Coronary artery (tissue), 2 donors: ENCODE measurements at regions not wholly inside any gene's neighbourhood (a gene's known extent, or its start where the extent isn't known, plus 50 kb on each side); places are given as distances from the start of the nearest gene placed in this dataset.
A peak's percentile ranks its signal among the peaks of the same experiment; 100 is the strongest.

Experiments used
- DNase-seq: peaks from one replicate; pipeline ENCODE4 v3.0.0-alpha.2; 2017; ENCODE audit warnings: low spot score
- H3K27ac ChIP-seq, 2 donors: fragments of 200-600 bp; sonication (generic); one replicate each; pipeline ENCODE4 v1.5.1; 2016 to 2019
- H3K4me3 ChIP-seq: fragments of 200-600 bp; sonication (generic); 2 replicates; pipeline ENCODE4 v1.5.1; 2016; ENCODE audit warnings: mild to moderate bottlenecking, moderate library complexity
- TF ChIP-seq, protein P1 (sequence below): fragments of 200-600 bp; sonication (generic); IDR thresholded peaks from one replicate; pipeline ENCODE4 v1.5.1; 2019; ENCODE audit warnings: antibody characterized with exemption

DNA sequence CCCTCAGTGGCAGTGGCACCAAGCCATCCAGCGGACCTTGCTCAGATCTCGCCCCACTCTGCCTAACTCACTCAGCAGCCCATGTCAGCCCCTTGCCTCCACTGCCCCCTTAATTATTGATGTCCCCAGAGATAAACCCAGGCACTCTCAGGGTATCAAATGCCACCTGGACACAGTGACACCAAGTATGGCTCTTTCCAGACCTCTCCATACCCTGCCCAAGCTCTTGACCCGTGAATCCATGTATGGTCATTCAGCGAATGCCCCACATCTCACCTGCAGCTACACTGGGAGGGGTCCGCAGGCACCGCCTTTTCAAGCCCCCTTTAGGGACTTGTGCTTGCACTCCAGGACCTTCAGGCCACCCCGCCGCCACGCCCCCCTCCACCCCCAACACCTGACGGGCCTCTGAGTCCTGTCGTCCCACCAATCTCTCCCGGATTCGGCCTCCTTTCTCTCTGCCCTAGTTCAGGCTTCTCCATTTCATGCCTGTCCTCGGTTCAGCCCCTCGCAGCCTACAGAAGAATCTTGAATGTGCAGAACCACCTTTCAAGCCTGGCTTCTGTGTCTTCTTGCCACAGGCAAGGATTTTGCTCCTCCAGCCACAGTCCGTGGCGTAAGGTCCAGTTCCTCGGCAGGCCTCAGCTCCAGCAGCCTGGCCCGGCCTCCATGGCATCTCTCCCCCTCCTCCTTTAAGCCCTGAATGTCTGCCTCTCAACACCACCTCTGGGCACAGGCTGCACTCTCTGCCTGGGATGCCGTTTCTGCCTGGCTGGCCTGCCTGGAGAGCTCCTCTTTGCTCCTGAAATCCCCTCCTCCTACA lies 54.1 kb upstream of the ODC1 start:
- no peak overlapping the region for H3K27ac ChIP-seq
- no peak overlapping the region for H3K4me3 ChIP-seq
- TF ChIP-seq, protein P1, sequence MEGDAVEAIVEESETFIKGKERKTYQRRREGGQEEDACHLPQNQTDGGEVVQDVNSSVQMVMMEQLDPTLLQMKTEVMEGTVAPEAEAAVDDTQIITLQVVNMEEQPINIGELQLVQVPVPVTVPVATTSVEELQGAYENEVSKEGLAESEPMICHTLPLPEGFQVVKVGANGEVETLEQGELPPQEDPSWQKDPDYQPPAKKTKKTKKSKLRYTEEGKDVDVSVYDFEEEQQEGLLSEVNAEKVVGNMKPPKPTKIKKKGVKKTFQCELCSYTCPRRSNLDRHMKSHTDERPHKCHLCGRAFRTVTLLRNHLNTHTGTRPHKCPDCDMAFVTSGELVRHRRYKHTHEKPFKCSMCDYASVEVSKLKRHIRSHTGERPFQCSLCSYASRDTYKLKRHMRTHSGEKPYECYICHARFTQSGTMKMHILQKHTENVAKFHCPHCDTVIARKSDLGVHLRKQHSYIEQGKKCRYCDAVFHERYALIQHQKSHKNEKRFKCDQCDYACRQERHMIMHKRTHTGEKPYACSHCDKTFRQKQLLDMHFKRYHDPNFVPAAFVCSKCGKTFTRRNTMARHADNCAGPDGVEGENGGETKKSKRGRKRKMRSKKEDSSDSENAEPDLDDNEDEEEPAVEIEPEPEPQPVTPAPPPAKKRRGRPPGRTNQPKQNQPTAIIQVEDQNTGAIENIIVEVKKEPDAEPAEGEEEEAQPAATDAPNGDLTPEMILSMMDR = no peak
- peak; percentile 61 for DNase-seq

DNA sequence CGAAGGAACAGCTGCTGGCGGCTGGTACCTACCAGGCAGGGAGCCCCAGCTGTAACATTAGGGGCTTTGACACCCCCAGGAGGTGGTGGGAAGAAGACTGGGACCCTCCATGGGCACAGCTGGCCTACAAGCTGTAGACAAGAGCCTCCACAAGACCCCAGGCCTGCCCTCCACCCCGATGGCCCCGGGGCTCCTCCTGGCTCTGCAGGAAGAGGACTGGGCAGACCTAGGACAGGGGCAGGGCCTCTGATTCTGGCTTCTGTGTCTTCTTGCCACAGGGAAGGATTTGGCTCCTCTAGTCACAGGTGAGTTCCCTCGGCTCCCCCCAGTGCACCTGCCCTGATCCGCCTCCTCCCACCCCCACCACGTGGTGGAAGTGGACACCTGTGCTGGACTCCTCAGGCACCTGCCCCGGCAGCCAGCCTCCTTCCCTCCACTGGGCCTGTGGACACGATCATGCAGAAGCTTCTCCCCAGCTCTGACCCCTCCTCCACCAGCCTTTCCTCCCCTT lies 53.4 kb upstream of the ODC1 start:
- peak; percentile 43 for DNase-seq
- TF ChIP-seq, protein P1 = no peak
- Histone ChIP-seq H3K4me3 (no peak overlapping the region), H3K27ac (no peak overlapping the region)

DNA sequence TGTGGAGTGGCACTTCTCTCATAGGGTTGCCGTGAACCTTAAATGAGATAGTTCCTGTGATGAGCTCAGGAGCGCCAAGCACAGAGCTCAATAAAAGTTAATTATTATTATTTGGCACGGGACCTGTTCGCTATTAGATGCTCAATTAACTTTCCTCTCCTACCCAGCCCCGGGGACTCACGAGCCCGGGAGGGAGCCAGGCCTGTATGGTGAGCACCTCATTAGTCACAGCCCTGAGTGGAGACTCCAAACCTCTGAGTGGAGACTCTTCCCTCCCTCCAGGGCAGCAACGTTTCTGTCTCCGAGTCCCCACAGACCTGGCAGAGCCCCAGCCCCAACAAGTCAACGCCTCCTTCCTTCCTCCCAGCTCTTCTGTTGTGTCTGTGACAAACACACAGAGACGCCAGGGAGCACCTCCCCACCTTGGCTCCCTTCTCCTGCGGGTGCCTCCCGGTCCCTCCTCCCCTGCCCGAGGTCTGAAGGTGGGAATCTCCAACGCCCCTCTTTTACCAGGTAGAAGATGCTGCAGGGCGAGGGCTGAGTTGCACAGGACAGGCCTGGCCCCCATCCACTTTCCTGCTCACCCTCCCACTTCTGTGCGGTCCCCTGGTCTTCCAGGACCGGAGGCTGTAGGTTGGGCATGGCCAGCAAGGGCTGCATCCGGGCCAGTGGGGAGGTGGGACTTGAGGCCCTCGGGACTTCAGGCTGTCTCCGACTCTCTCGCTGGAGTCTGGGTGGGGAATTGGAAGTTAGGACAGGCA lies 52.7 kb upstream of the ODC1 start:
- H3K27ac ChIP-seq = no peak overlapping the region
- no peak overlapping the region for H3K4me3 ChIP-seq
- peak; percentile 62 for DNase-seq
- TF ChIP-seq, protein P1 = no peak

DNA sequence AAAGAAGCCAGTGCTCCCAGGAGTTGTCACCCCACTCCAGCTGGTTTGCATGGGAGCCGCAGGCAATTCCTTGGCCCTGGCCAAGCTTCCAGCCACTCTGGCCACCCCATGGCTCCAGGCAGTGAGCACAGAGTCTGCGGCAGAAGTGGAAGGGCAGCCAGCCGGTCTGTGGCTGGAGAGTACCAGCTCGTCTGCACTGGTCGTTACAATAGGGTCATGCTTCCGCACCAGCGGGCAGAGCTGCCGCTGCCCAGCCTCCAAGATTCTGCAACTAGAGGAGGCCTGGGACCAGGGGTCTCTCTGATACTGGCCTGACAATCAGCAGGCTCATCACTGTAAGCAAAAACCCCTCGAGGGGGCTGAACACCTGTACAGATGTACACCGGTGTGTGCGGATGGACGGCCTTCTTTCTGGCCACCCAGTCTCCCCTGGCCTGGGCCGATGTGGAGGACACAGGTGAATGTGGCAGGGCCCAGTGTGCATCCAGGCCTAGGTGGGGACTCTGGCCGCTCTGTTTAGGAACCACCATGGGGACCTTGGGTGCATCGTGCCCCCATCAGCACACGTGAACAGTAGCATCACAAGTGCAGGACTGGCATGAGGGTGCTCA lies 51.9 kb upstream of the ODC1 start:
- TF ChIP-seq, protein P1 = no peak
- H3K27ac ChIP-seq = no peak overlapping the region
- DNase-seq = peak; percentile 64
- no peak overlapping the region for H3K4me3 ChIP-seq

DNA sequence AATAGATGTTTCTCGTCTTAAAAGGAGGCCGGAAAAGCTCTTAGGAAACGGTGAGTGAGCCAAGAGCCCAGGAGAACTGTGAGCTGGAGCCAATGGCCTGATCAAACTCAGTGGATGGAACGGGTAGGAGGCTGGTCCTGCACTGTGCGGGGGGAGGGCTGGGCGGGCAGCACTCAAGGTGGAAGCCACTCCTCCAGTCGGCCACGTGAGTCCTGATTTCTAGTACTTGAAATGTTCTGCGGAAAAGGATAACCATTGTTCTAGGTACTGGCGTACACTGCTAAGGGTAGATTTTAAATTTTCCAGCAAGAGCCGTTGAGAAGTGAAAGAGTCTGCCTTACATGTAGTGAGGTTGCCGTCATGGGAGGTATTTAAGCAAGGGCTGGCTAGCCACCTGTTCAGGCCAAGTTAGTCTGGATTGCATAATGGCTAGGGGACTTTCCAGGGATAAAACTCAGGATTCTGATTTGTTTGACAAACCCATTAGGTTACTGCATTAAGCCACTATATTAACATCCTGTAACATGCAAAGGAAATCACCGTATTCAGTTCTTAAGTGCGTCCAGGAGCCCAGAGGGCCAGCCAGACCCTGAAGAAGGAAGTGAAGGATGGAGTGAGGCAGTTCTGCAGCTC lies 51.3 kb upstream of the ODC1 start:
- Histone ChIP-seq H3K27ac (no peak overlapping the region), H3K4me3 (no peak overlapping the region)
- DNase-seq = no peak
- TF ChIP-seq, protein P1 = no peak

DNA sequence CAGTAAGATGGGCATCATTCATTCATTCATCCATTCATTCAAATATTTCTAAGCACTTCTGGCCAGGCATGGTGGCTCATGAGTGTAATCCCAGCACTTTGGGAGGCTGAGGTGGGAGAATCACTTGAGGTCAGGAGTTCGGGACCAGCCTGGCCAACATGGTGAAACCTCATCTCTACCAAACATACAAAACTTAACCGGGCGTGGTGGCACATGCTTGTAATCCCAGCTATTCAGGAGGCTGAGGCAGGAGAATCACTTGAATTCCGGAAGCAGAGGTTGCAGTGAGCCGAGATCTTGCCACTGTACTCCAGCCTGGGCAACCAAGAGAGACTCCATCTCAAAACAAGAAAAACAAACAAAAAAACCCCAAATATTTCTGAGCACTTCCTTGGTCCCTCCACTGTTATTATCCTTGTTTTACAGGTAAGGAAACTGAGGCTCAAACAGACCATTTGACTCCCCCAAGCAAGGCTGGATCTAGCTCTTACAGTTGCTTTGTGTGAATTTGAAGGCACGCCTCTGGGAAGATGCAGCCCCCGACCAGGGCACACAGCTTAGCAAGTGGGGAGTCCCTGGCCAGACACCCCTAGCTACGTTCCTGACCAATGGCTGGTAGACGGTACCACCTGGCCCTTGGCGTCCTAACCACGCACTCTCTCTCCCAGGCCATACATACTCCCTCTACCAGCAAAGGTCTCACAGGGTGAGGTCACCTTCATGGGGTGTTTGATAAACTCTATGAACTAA lies 50.6 kb upstream of the ODC1 start:
- Histone ChIP-seq H3K27ac (no peak overlapping the region), H3K4me3 (no peak overlapping the region)
- TF ChIP-seq, protein P1 = no peak
- peak; percentile 40 for DNase-seq
